ENCODE measurements at regions not wholly inside any gene's neighbourhood (a gene's known extent, or its start where the extent isn't known, plus 50 kb on each side); places are given as distances from the start of the nearest gene placed in this dataset.
A peak's percentile ranks its signal among the peaks of the same experiment; 100 is the strongest.
"Not testable (repeated sequence)": the region's sequence is repeated elsewhere in the genome, so short reads cannot be mapped to it uniquely, and the experiment has no call there.

- no peak for DNase-seq (ENCODE audit: low read depth in 2 of 2)
These were observed 107.9 kb upstream of the BMAL1 start for GRCh38 chr11:13169709-13170108.

DNA sequence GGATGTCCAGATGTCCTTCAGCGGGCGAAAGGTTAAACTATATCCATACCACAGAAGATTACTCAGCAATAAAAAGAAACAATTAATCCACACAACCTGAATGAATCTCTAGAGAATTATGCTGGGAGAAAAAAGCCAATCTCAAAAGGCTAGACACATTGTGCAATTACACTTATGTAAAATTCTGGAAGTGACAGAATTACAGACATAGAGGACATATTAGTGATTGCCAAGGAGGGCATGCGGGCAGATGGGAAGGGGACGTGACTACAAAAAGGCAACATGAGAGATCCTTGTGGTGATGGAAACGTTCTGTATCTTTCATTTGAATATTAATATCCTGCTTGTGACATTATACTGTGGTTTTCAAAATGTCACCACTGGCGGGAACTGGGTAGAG lies 103.5 kb upstream of the BMAL1 start:
- no peak for DNase-seq (ENCODE audit: low read depth in 2 of 2)

GRCh38 chr11:13183094-13183825 lies 94.3 kb upstream of the BMAL1 start:
- no peak for DNase-seq (ENCODE audit: low read depth in 2 of 2)

GRCh38 chr11:13183826-13184196 lies 93.8 kb upstream of the BMAL1 start:
- no peak for DNase-seq (ENCODE audit: low read depth in 2 of 2)

GRCh38 chr11:13184295-13184794 lies 93.2 kb upstream of the BMAL1 start:
- DNase-seq (ENCODE audit: low read depth in 2 of 2): no peak

GRCh38 chr11:13188179-13188578 lies 89.4 kb upstream of the BMAL1 start:
- DNase-seq (ENCODE audit: low read depth in 2 of 2): no peak

GRCh38 chr11:13189561-13190426 lies 87.8 kb upstream of the BMAL1 start:
- no peak for DNase-seq (ENCODE audit: low read depth in 2 of 2)

GRCh38 chr11:13193613-13194012 lies 84.0 kb upstream of the BMAL1 start:
- DNase-seq (ENCODE audit: low read depth in 2 of 2): no peak

DNA sequence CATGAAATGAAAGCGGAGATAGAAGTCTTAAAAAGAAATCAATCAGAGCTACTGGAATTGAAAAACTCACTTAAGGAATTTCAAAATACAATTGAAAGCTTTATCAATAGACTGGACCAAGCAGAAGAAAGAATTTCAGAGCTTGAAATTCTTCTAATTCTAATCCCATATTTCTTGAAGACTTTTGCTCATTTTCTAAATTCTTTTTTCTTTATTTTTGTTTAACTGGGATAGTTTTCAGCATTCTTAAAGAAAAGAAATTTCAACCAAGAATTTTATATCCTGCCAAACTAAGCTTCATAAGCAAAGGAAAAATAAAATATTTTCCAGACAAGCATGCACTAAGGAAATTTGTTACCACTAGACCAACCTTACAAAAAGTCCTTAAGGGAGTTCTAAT lies 80.2 kb upstream of the BMAL1 start:
- DNase-seq (ENCODE audit: low read depth in 2 of 2): not testable (repeated sequence)

DNA sequence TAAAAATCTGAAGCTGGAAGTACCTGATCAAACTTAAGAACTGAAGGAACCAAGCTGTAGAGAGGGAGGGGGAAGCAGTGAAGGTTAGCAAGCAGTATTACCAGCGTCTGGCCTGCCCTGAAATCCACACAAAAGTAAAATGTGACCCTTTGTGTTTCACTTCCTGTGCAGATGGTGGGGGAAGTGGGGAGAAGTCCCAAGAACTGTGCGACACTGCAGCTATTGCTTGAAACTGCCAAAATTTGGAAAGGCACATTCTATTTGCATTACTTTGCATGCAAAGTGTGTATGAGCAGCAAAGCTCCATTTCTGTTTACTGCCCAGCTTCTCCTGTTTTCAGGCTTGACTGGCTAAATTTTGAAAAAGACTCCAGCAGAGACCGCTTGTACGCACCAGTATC lies 72.1 kb upstream of the BMAL1 start:
- no peak for DNase-seq (ENCODE audit: low read depth in 2 of 2)

- no peak for DNase-seq (ENCODE audit: low read depth in 2 of 2)
These were observed 71.4 kb upstream of the BMAL1 start for GRCh38 chr11:13206086-13206640.

DNA sequence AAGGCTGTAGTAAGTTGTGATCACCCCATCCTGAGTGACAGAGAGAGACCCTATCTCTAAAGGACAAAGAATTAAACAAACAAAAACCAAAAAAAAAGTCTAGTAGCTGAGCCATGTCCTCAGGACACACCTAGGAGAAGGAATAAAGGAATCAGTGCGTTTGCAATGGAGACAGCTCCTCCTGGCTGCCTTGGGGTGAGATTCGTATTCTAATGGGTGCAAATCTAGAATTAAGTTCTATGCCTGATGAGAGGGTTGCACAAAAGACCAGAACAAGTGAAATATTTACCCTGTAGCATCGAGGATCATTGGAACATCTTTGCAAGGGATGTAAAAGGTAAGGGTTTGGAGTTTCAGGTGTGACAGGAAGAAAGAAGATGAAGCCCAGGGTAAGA lies 70.3 kb upstream of the BMAL1 start:
- no peak for DNase-seq (ENCODE audit: low read depth in 2 of 2)

- DNase-seq (ENCODE audit: low read depth in 2 of 2): no peak
These were observed 69.7 kb upstream of the BMAL1 start for GRCh38 chr11:13207665-13208594.

DNA sequence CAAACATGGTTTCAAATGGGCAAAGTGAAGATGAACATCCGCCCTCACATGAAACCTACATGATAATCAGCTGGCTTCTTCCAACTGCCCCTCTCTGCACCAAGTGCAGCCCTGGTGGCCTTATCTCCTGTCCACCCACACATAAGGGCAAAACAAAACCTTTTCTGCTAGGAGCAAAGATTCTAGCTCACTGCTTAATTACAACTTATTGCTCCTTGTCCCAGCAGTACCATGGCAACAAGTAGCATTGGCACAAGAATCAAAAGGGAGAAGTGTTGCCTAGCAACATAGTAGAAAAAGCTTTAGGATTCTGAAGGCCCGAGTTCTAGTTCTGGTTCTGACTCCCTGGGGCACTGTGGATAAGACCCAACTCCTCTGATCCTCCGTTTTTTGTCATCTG lies 68.7 kb upstream of the BMAL1 start:
- no peak for DNase-seq (ENCODE audit: low read depth in 2 of 2)

DNA sequence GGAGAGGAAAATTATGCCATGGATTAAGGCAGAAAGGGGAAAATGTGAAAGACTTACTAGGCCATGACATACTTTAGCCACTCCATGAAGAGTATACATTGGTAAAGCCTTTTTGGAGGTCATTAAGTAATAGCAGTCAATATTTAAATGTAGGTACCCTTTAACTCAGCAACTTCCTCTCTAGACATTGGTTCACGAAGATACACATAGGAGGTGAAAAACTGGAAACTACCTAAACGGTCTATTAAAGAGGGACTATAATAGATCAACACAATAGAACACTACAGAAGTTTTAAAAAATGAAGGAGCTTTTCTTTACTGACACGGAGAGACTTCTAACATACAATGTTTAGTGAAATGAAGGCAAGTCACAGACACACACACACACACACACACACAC lies 68.2 kb upstream of the BMAL1 start:
- no peak for DNase-seq (ENCODE audit: low read depth in 2 of 2)

DNA sequence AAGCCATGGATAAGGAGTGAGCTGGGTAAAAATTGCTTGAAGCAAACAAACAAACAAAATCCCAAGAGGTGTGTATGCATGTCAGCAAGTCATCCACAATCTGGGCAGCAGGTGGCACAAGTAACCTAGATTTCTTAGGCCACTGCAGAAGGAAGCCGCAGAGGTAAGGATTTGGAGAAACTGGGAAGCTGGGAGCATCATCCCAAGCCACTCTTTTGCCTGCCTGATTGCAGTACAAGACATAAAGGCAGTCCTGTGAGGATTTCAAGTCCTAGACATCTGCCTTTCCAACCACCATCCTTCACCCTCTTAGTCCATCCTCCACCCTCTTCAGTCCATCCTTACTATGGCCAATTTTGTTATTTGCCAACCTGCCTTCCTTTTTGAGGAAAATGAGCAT lies 67.2 kb upstream of the BMAL1 start:
- DNase-seq (ENCODE audit: low read depth in 2 of 2): no peak

- DNase-seq (ENCODE audit: low read depth in 2 of 2): no peak
These were observed 63.3 kb upstream of the BMAL1 start for GRCh38 chr11:13214276-13214675.

- DNase-seq (ENCODE audit: low read depth in 2 of 2): no peak
These were observed 62.4 kb upstream of the BMAL1 start for GRCh38 chr11:13215149-13215548.

GRCh38 chr11:13216019-13216710 lies 61.4 kb upstream of the BMAL1 start:
- peak; percentile 33 to 49 for DNase-seq (ENCODE audit: low read depth in 2 of 2)

DNA sequence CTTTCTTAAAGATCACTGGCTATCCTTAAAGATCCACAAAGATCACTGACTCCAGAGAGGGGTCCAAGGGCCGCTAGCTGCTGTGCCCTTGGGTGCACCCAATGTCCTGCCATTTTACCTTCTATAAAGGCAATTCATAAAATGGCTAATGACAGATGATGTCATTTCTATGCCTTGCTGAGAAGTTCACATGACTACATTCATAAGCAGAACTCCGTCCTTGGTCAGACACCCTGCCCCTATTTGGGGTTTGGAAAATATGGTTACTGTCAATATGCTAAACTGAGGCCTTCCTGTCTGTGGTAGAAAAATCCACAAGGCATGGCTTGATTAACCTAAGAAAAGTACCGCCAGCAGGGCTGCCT lies 60.9 kb upstream of the BMAL1 start:
- DNase-seq (ENCODE audit: low read depth in 2 of 2): no peak

DNA sequence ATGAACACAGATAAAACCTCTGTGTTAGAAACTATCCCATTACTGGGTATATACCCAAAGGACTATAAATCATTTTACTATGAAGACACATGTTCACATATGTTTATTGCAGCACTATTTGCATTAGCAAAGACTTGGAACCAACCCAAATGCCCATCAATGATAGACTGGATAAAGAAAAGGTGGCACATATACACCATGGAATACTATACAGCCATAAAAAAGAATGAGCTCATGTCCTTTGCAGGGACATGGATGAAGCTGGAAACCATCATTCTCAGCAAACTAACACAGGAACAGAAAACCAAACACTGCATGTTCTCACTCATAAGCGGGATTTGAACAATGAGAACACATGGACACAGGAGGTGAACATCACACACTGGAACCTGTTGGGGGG lies 58.9 kb upstream of the BMAL1 start:
- not testable (repeated sequence) for DNase-seq (ENCODE audit: low read depth in 2 of 2)

All from stimulated activated CD8-positive, alpha-beta memory T cell treated with anti-CD3 and anti-CD28 coated beads, Interleukin-2, amount 100 ng/mL, for 48 hours (primary cell).